NT2/D1 (cell line): ENCODE measurements at regions not wholly inside any gene's neighbourhood (a gene's known extent, or its start where the extent isn't known, plus 50 kb on each side); places are given as distances from the start of the nearest gene placed in this dataset.
"Not testable (repeated sequence)": the region's sequence is repeated elsewhere in the genome, so short reads cannot be mapped to it uniquely, and the experiment has no call there.

Source experiments
- SUZ12 ChIP-seq: IDR thresholded peaks from 2 replicates; pipeline ENCODE4 v1.6.1; 2011; ENCODE audit not compliant: insufficient read length, insufficient read depth; ENCODE audit errors: extremely low read depth
- YY1 ChIP-seq: IDR thresholded peaks from 2 replicates; pipeline ENCODE4 v1.6.1; 2011; ENCODE audit not compliant: insufficient read length, insufficient read depth
- ZNF274 ChIP-seq: IDR thresholded peaks from 2 replicates; pipeline ENCODE4 v1.6.1; 2011; ENCODE audit warnings: mild to moderate bottlenecking, low read depth, low read length

GRCh38 chr12:9418669-9419041 lies 189.1 kb downstream of the KLRB1 start:
- TF ChIP-seq SUZ12, ZNF274, YY1: not testable (repeated sequence)
